NCI-H69 (cell line): ENCODE measurements at regions not wholly inside any gene's neighbourhood (a gene's known extent, or its start where the extent isn't known, plus 50 kb on each side); places are given as distances from the start of the nearest gene placed in this dataset.
A peak's percentile ranks its signal among the peaks of the same experiment; 100 is the strongest.
"Not testable (repeated sequence)": the region's sequence is repeated elsewhere in the genome, so short reads cannot be mapped to it uniquely, and the experiment has no call there.

ENCODE experiments used
- DNase-seq: peaks from one replicate; lab custom pipeline; 2025; lab: John Stamatoyannopoulos, UW

DNA sequence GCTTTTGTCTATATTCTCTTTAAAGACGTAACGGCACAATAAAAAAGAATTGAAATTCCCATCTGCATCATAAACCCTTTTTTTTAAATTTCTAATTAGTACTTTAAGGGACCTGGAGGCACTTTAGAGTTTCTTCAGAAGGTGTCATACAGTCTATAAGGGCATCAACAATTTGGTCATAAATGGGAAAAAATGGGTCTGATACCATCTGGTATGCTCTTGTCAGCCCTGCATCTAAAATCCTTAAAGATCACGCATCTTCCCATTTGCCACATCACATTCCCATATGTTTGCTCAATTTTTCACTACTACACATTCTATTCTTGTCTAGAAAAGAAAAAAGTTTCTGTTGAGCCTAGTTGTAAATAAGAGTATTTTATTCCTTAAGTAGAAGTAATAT is 53.8 kb downstream of the COX7C start:
- no peak for DNase-seq

DNA sequence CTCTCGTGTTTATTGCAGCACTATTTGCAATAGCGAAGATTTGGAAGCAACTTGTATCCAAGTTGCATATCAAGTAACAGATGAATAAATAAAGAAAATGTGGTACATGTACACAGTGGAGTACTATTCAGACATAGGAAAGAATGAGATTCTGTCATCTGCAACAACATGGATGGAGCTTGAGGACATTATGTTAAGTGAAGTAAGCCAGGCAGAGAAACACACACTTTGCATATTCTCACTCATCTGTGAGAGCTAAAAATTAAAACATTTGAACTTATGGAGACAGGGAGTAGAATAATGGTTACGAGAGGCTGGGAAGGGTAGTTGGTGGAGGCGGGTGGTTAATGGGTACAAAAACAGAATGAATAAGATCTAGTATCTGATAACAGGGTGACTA is 56.3 kb downstream of the COX7C start:
- DNase-seq = no peak

DNA sequence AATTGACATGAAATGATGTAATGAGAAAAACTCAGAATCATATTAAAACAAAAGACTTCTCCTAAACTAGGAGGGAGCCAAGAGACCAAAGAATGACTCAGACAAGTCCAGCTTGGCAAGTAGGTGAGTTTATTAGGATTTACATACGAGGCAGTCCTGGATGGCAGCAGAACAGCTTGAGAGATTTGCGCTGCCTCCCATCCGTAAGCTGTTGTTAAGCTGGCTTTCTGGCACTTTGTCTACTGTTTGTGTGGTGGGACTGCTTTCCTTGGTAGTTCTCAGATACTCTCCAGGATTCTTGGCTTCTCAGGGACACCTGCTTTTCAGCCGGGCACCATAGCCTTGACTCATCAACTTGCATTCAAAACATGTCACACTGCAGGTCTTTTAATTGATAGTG is 57.6 kb downstream of the COX7C start:
- no peak for DNase-seq

GRCh38 chr5:86679529-86679928 is 61.8 kb downstream of the COX7C start:
- DNase-seq = peak; percentile 85

- no peak for DNase-seq
These were observed 62.2 kb downstream of the COX7C start for GRCh38 chr5:86679949-86680348.

DNA sequence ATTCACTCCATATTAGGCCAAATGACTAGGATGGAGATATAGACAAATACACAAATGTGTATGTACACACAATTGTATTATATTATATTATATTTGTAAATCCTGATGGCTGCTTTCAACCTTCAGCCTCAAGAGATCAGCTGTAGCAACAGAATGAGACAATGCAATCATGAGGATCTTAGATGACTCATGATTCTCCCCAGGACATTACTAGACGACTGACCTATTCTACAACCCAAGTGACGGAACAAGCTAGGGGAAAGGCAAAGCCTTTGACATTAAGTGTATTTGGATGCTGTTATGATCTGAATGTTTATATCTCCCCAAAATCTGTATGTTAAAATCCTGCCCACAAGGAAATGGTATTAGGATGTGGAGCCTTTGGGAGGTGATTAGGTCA is 66.5 kb downstream of the COX7C start:
- peak; percentile 12 for DNase-seq

DNA sequence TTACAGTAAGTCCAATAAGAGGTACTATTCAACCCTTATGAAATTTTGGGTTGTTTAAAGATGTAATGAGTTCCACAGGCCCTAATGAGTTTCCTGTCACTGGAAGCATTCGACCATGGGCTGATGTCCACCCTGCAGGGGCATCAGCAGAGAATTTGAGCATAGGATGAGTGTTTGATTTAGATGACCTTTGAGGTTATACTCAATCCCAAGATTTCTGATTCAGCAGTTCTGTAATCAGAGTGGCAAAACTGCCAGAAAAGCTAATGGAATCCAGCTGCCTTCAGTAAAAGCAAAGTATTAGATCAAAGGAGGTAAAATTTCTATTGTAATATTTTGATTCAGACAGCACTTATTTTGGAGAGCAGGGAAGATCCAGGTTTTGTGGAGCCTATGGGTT is 68.3 kb downstream of the COX7C start:
- no peak for DNase-seq

- no peak for DNase-seq
These were observed 70.7 kb downstream of the COX7C start for GRCh38 chr5:86688406-86688805.

DNA sequence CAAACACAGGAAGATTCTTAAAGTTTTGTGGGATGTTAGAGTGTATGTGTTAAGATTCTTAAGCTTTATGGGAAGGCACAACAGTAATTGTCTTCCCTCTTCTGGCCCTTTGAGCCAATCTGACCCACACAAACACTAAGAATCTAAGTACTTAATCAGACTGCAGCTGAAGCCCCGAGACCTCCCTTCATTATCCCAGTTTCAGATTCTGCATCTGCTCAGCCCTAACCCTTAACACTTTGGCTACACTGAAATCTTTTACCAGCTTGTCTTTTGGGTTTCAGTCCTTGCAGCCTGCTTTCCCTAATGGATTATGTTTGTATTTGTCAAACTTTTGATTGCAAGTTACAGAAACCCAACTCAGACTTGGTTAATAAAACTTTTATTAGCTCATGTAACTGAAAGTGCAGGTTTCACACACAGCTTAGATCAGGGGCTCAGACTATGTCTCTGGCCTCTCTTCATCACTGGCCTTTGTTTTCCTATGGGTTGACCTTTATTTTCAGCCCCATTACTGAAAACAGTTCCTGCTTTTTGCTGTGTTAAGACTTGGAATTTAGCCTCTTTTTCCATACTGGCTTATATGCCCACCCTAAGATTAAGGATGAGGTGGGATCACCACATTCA is 71.5 kb downstream of the COX7C start:
- no peak for DNase-seq

GRCh38 chr5:86709157-86709881 is 91.6 kb downstream of the COX7C start:
- DNase-seq = no peak

- DNase-seq = peak; percentile 96
These were observed 98.4 kb downstream of the COX7C start for GRCh38 chr5:86716121-86716520.

DNA sequence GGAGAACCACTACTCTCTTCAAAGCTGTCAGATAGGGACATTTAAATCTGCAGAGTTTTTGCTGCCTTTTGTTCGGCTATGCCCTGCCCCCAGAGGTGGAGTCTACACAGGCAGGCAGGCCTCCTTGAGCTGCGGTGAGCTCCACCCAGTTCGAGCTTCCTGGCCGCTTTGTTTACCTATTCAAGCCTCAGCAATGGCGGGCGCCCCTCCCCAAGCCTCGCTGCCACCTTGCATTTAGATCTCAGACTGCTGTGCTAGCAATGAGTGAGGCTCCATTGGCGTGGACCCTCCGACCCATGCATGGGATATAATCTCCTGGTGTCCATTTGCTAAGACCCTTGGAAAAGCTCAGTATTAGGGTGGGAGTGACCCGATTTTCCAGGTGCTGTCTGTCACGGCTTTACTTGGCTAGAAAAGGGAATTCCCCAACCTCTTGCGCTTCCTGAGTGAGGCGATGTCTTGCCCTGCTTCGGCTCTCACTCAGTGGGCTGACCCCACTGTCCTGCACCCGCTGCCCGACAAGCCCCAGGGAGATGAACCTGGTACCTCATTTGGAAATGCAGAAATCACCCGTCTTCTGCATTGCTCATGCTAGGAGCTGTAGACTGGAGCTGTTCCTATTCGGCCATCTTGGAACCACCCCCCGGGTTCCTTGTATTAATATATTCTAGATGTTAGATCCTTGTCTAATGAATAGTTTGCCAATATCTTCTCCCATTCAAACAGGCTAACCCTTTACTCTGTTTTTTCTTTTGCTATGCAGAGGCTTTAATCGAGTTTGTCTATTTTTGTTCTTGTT is 113.8 kb downstream of the COX7C start:
- not testable (repeated sequence) for DNase-seq

DNA sequence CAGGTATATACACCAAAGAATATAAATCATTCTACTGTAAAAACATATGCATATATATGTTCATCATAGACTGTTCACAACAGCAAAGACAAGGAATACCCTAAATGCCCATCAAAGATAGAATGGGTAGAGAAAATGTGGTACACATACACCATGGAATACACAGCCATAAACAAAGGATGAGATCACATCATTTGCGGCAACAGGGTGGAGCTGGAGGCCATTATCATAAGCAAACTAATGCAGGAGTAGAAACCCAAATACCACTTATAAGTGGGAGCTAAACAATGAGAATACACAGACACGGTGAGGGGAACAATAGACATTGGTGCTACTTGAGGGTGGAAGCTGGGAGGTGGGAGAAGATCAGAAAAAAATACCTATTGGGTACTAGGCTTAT is 117.6 kb downstream of the COX7C start:
- DNase-seq = no peak

- DNase-seq = no peak
These were observed 119.8 kb downstream of the COX7C start for GRCh38 chr5:86737579-86737978.

GRCh38 chr5:86748538-86749105 is 130.9 kb downstream of the COX7C start:
- DNase-seq = no peak

GRCh38 chr5:86749841-86750240 is 132.1 kb downstream of the COX7C start:
- peak; percentile 24 for DNase-seq

DNA sequence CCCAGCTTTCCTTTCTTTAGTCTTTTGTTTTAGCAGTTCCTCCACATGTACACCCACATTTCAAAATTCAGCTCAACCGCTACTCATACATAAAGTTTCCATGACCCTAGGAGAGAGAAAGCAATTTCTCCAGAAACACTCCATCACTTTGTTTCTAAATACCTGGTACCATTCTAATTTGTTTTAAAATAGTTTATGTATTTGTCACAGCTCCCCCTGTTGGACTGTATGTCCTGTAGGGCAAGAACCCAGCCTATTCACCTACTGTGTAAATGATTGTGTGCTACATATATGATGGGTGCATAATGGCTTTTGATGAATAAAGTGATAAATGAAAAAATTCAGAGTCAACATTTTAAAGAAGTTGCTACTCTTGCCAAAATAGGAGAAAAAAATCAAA is 139.1 kb downstream of the COX7C start:
- DNase-seq = peak; percentile 17

DNA sequence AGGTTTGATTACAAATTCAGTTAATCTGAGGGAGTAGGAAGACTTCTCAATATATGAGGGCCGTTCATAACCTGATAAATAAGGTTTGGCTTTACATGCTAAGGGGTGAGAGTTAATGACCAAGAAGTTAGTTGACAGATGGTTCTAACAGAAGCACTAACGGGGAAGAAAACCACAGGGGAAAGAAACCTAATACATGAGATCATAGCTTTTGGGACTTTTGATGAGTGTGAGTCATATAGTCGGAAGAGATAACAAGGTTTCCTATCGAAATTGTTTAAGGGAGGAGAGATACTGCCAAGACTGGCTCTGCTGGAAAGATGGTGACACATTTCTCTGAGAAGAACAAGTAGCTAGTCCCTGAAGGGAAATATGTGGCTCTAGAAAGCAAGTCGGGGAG is 140.1 kb downstream of the COX7C start:
- DNase-seq = peak; percentile 69

GRCh38 chr5:86760661-86761060 is 142.9 kb downstream of the COX7C start:
- no peak for DNase-seq

GRCh38 chr5:86763929-86764328 is 146.2 kb downstream of the COX7C start:
- DNase-seq = no peak

DNA sequence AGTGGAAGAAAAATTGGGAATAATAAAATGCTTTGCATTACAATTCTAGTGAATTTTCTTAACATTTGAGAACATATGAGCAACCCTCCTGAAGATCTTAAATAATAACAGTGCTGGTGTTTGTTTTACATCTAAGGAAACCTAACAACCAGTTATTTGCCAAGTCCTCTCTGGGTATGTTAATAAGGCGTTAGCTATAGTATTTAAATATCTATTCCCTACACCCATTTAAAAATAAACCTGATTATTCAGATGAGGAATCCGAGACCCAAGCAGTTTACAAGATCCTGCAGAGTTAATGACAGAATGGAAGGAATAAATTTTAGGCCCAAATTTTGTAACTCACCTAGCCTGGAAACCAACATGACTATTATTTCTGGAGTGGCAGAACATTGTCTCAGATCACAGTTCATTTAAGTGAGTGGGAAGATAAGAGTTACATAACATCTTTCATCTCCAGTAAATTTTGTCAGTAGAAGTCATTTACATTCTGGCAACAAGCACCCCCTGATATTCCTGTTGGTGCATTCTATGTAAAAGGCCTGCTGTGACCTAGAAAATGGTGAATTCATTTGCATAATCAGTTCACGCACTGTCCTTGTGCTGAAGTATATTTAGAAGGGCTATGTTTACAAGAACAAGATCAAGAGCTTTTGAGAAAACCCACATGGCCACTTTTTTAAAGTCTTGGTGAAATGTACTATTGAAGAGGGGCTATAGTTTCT is 148.2 kb downstream of the COX7C start:
- no peak for DNase-seq

DNA sequence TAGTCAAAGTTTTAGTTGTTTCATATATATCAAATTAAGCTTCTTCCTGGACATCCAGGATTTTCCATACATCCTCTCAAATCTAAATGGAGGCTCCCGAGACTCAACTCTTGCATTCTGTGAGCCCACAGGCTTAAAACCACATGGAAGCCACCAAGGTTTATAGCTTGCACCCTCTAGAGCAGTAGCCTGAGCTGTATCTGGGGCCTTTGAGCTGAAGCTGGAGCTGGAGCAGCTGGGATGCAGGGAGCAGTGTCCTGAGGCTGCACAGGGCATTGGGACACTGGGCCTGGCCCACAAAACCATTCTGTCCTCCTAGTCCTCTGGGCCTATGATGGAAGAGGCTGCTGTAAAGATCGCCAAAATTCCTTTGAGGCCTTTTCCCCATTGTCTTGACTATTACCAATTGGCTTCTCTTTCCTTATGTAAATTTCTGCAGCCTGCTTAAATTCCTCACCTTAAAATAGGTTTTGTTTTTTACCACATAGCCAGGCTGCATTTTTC is 151.0 kb downstream of the COX7C start:
- no peak for DNase-seq
